Hepatocyte (in vitro differentiated cells): ENCODE measurements at regions not wholly inside any gene's neighbourhood (a gene's known extent, or its start where the extent isn't known, plus 50 kb on each side); places are given as distances from the start of the nearest gene placed in this dataset.

ENCODE experiments used
- DNase-seq: peaks from one replicate; pipeline ENCODE4 v3.0.0-alpha.2; 2016; ENCODE audit warnings: low spot score
- H2AFZ ChIP-seq: fragments of 200-600 bp; sonication (generic); 2 replicates; pipeline ENCODE4 v1.6.0; 2016; ENCODE audit warnings: antibody characterized with exemption, mild to moderate bottlenecking
- H3K27ac ChIP-seq: fragments of 200-600 bp; sonication (generic); 2 replicates; pipeline ENCODE4 v1.5.1; 2016; ENCODE audit warnings: mild to moderate bottlenecking
- H3K27me3 ChIP-seq: fragments of 200-600 bp; sonication (generic); 2 replicates; pipeline ENCODE4 v1.6.1; 2016
- H3K36me3 ChIP-seq: fragments of 200-600 bp; sonication (generic); replicated peaks from 2 replicates; pipeline ENCODE4 v1.5.1; 2016; ENCODE audit warnings: low read depth; ENCODE audit not compliant: insufficient read depth
- H3K4me1 ChIP-seq: fragments of 200-600 bp; sonication (generic); 2 replicates; pipeline ENCODE4 v1.5.1; 2016; ENCODE audit warnings: mild to moderate bottlenecking, moderate library complexity; ENCODE audit not compliant: insufficient read depth
- H3K4me2 ChIP-seq: fragments of 200-600 bp; sonication (generic); 2 replicates; pipeline ENCODE4 v1.6.0; 2016
- H3K4me3 ChIP-seq: fragments of 200-600 bp; sonication (generic); 2 replicates; pipeline ENCODE4 v1.5.1; 2016; ENCODE audit warnings: mild to moderate bottlenecking
- H3K79me2 ChIP-seq: fragments of 200-600 bp; sonication (generic); 2 replicates; pipeline ENCODE4 v1.6.0; 2017; ENCODE audit warnings: mild to moderate bottlenecking
- H3K9me2 ChIP-seq: fragments of 200-600 bp; sonication (generic); replicated peaks from 2 replicates; pipeline ENCODE4 v1.6.0; 2017; ENCODE audit warnings: mild to moderate bottlenecking; ENCODE audit not compliant: insufficient read depth
- H3K9me3 ChIP-seq: fragments of 200-600 bp; sonication (generic); 2 replicates; pipeline ENCODE4 v1.5.1; 2016; ENCODE audit warnings: low read depth, mild to moderate bottlenecking
- H4K20me1 ChIP-seq: fragments of 200-600 bp; sonication (generic); 2 replicates; pipeline ENCODE4 v1.6.0; 2016; ENCODE audit warnings: mild to moderate bottlenecking; ENCODE audit not compliant: insufficient read depth, poor library complexity, severe bottlenecking
- CTCF ChIP-seq: fragments of 200-600 bp; sonication (generic); IDR thresholded peaks from 2 replicates; pipeline ENCODE4 v1.5.1; 2016; ENCODE audit warnings: antibody characterized with exemption, mild to moderate bottlenecking; ENCODE audit not compliant: poor library complexity
- EZH2 ChIP-seq: fragments of 200-600 bp; sonication (generic); IDR thresholded peaks from 2 replicates; pipeline ENCODE4 v1.6.1; 2016; ENCODE audit warnings: antibody characterized with exemption, mild to moderate bottlenecking, borderline replicate concordance
- EZH2phosphoT487 ChIP-seq: fragments of 200-600 bp; sonication (generic); IDR thresholded peaks from one replicate; pipeline ENCODE4 v1.6.1; 2018; ENCODE audit warnings: antibody characterized with exemption, mild to moderate bottlenecking, low read depth, moderate library complexity; ENCODE audit not compliant: unreplicated experiment, severe bottlenecking
- WGBS: methylation state at CpG from one replicate; pipeline ENCODE4 v1.1.6; 2016; ENCODE audit warnings: low lambda C conversion rate; ENCODE audit errors: missing lambda C conversion rate; 5-methylcytosine and 5-hydroxymethylcytosine counted together

- TF ChIP-seq CTCF (no peak), EZH2 (no peak), EZH2phosphoT487 (no peak)
- H3K9me2 ChIP-seq: no peaks in the 10 kb centered on the region
- DNase-seq: no peak
- 100% methylated on average over 3 of the region's 3 CpGs for WGBS
- no peak overlapping the region for H2AFZ ChIP-seq
- no peaks in the 10 kb centered on the region for H3K79me2 ChIP-seq
- H4K20me1 ChIP-seq: no peaks in the 10 kb centered on the region
- no peaks in the 10 kb centered on the region for H3K27me3 ChIP-seq
- no peaks in the 10 kb centered on the region for H3K36me3 ChIP-seq
- no peaks in the 10 kb centered on the region for H3K4me1 ChIP-seq
- no peak overlapping the region for H3K27ac ChIP-seq
- H3K4me3 ChIP-seq: no peak overlapping the region
- H3K4me2 ChIP-seq: no peak overlapping the region
- no peaks in the 10 kb centered on the region for H3K9me3 ChIP-seq
Observed at GRCh38 chr9:26321935-26322334, 570.7 kb downstream of the CAAP1 start.

- Histone ChIP-seq H3K27me3 (no peaks in the 10 kb centered on the region), H3K4me2 (no peak overlapping the region), H3K36me3 (no peaks in the 10 kb centered on the region), H3K9me2 (no peaks in the 10 kb centered on the region), H3K4me1 (no peaks in the 10 kb centered on the region), H3K27ac (no peak overlapping the region), H3K4me3 (no peak overlapping the region), H3K9me3 (no peaks in the 10 kb centered on the region), H4K20me1 (no peaks in the 10 kb centered on the region), H2AFZ (no peak overlapping the region), H3K79me2 (no peaks in the 10 kb centered on the region)
- TF ChIP-seq EZH2 (no peak), CTCF (no peak)
- 84% methylated on average over 3 of the region's 3 CpGs for WGBS
- DNase-seq: no peak
Observed at GRCh38 chr9:26319859-26320258, 572.7 kb downstream of the CAAP1 start.

GRCh38 chr9:26313108-26313507, 579.5 kb downstream of the CAAP1 start:
- H3K9me2 ChIP-seq: no peaks in the 10 kb centered on the region
- no peaks in the 10 kb centered on the region for H4K20me1 ChIP-seq
- WGBS: 79% methylated on average over 1 of the region's 1 CpG
- H2AFZ ChIP-seq: no peak overlapping the region
- no peaks in the 10 kb centered on the region for H3K9me3 ChIP-seq
- no peak overlapping the region for H3K4me3 ChIP-seq
- DNase-seq: no peak
- no peak overlapping the region for H3K27ac ChIP-seq
- H3K79me2 ChIP-seq: no peaks in the 10 kb centered on the region
- no peak overlapping the region for H3K4me2 ChIP-seq
- no peak for TF ChIP-seq CTCF
- TF ChIP-seq EZH2: no peak
- no peak for TF ChIP-seq EZH2phosphoT487
- no peaks in the 10 kb centered on the region for H3K36me3 ChIP-seq
- H3K27me3 ChIP-seq: no peaks in the 10 kb centered on the region
- H3K4me1 ChIP-seq: no peaks in the 10 kb centered on the region

DNA sequence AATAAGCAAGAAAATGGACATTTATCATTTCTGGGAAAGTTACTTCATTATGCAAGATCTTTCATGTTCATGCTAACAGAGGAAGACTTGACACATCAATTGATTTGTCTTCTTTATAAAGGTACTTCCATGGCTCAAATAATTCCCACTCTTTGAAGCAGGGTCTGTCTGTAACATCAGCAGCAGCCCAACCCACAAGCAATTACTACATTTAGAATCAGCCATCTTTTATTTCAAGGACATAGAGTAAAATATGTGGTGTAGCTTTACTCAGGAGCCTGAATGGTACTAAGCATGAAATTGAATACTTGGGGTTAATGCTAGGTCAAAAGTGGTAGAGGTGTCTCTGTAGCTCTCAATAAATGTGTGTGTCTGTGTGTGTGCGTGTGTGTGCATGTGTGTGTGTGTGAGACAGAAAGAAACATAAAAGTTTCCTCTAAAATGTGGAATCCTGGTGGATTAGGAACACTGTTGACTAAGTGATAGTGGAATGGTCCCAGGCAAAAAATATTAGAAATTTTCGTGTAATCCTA, 581.1 kb downstream of the CAAP1 start:
- H3K9me2 ChIP-seq: no peaks in the 10 kb centered on the region
- no peak overlapping the region for H3K27ac ChIP-seq
- no peaks in the 10 kb centered on the region for H3K9me3 ChIP-seq
- H3K36me3 ChIP-seq: no peaks in the 10 kb centered on the region
- no peak overlapping the region for H3K4me2 ChIP-seq
- H3K27me3 ChIP-seq: no peaks in the 10 kb centered on the region
- WGBS: 69% methylated on average over 2 of the region's 2 CpGs
- no peak overlapping the region for H2AFZ ChIP-seq
- H3K4me3 ChIP-seq: no peak overlapping the region
- no peak for DNase-seq
- no peaks in the 10 kb centered on the region for H3K4me1 ChIP-seq
- no peak for TF ChIP-seq EZH2phosphoT487
- no peak for TF ChIP-seq CTCF
- no peak for TF ChIP-seq EZH2
- H4K20me1 ChIP-seq: no peaks in the 10 kb centered on the region
- H3K79me2 ChIP-seq: no peaks in the 10 kb centered on the region
